Activated naive CD8-positive, alpha-beta T cell treated with anti-CD3 and anti-CD28 coated beads, Interleukin-2, amount 10 ng/mL, durations not matched to agents 7 days and 5 days (primary cell): ENCODE measurements at regions not wholly inside any gene's neighbourhood (a gene's known extent, or its start where the extent isn't known, plus 50 kb on each side); places are given as distances from the start of the nearest gene placed in this dataset.

ENCODE experiments used
- ATAC-seq: fragments of 150-1000 bp; cut with Tn5 transposase; one replicate; pipeline ENCODE4 v1.10.0; 2021; ENCODE audit warnings: low read depth, moderate library complexity
- POLR2A ChIA-PET: fragments of 350-600 bp; sonication (Branson Sonifier 250); formaldehyde crosslinking; loops from one replicate; lab custom pipeline; 2021; ENCODE audit warnings: antibody characterized with exemption; lab: Charles Lee
- DNase-seq: peaks from one replicate; pipeline ENCODE4 v3.0.0; 2021
- H3K27ac Mint-ChIP-seq: one replicate; pipeline ENCODE4 v1.8.0; 2022; ENCODE audit warnings: mild to moderate bottlenecking, mixed read lengths
- H3K27me3 Mint-ChIP-seq: one replicate; pipeline ENCODE4 v1.8.0; 2022; ENCODE audit warnings: mild to moderate bottlenecking, moderate library complexity, mixed read lengths
- H3K36me3 Mint-ChIP-seq: one replicate; pipeline ENCODE4 v1.8.0; 2021; ENCODE audit warnings: mild to moderate bottlenecking, mixed read lengths
- H3K4me1 Mint-ChIP-seq: one replicate; pipeline ENCODE4 v1.8.0; 2021; ENCODE audit warnings: mixed read lengths
- H3K4me3 Mint-ChIP-seq: one replicate; pipeline ENCODE4 v1.8.0; 2022; ENCODE audit warnings: mild to moderate bottlenecking, moderate library complexity, mixed read lengths
- H3K9me3 Mint-ChIP-seq: one replicate; pipeline ENCODE4 v1.8.0; 2021; ENCODE audit warnings: mixed read lengths

- no peaks in the 10 kb centered on the region for H3K4me1 Mint-ChIP-seq
- no peak overlapping the region for H3K27ac Mint-ChIP-seq
- no peaks in the 10 kb centered on the region for H3K27me3 Mint-ChIP-seq
- no peaks in the 10 kb centered on the region for H3K36me3 Mint-ChIP-seq
- peaks cover 6% of the 10 kb centered on the region for H3K9me3 Mint-ChIP-seq
- H3K4me3 Mint-ChIP-seq: no peak overlapping the region
- POLR2A ChIA-PET: no interaction called here
- DNase-seq: no peak
- ATAC-seq: no peak
Measured at GRCh38 chr1:106814418-106814817, 242.1 kb upstream of the PRMT6 start.

- Mint-ChIP-seq H3K4me3 (no peak overlapping the region), H3K9me3 (peaks cover 1% of the 10 kb centered on the region), H3K36me3 (no peaks in the 10 kb centered on the region), H3K27ac (no peak overlapping the region), H3K27me3 (no peaks in the 10 kb centered on the region), H3K4me1 (no peaks in the 10 kb centered on the region)
- POLR2A ChIA-PET: no interaction called here
- no peak for ATAC-seq
- DNase-seq: no peak
Measured at GRCh38 chr1:106817575-106817974, 238.9 kb upstream of the PRMT6 start.

- POLR2A ChIA-PET: no interaction called here
- no peak for ATAC-seq
- no peak overlapping the region for H3K27ac Mint-ChIP-seq
- DNase-seq: no peak
- no peaks in the 10 kb centered on the region for H3K4me1 Mint-ChIP-seq
- H3K36me3 Mint-ChIP-seq: no peaks in the 10 kb centered on the region
- no peak overlapping the region for H3K4me3 Mint-ChIP-seq
- H3K9me3 Mint-ChIP-seq: peaks cover 3% of the 10 kb centered on the region
- no peaks in the 10 kb centered on the region for H3K27me3 Mint-ChIP-seq
Measured at GRCh38 chr1:106831511-106831910, 225.0 kb upstream of the PRMT6 start.

- no peak overlapping the region for H3K4me3 Mint-ChIP-seq
- H3K36me3 Mint-ChIP-seq: no peaks in the 10 kb centered on the region
- no peaks in the 10 kb centered on the region for H3K27me3 Mint-ChIP-seq
- ATAC-seq (no peak), DNase-seq (no peak)
- POLR2A ChIA-PET: no interaction called here
- no peaks in the 10 kb centered on the region for H3K4me1 Mint-ChIP-seq
- no peak overlapping the region for H3K27ac Mint-ChIP-seq
- no peaks in the 10 kb centered on the region for H3K9me3 Mint-ChIP-seq
Measured at GRCh38 chr1:106836708-106837107, 219.8 kb upstream of the PRMT6 start.

- no peak overlapping the region for H3K27ac Mint-ChIP-seq
- H3K9me3 Mint-ChIP-seq: peaks cover 1% of the 10 kb centered on the region
- no peak overlapping the region for H3K4me3 Mint-ChIP-seq
- ATAC-seq: no peak
- no peaks in the 10 kb centered on the region for H3K4me1 Mint-ChIP-seq
- DNase-seq: no peak
- POLR2A ChIA-PET: no interaction called here
- no peaks in the 10 kb centered on the region for H3K27me3 Mint-ChIP-seq
- H3K36me3 Mint-ChIP-seq: no peaks in the 10 kb centered on the region
Measured at GRCh38 chr1:106843518-106843917, 213.0 kb upstream of the PRMT6 start.

GRCh38 chr1:106846656-106847055 is 209.8 kb upstream of the PRMT6 start:
- POLR2A ChIA-PET: no interaction called here
- H3K27ac Mint-ChIP-seq: no peak overlapping the region
- no peaks in the 10 kb centered on the region for H3K27me3 Mint-ChIP-seq
- no peaks in the 10 kb centered on the region for H3K4me1 Mint-ChIP-seq
- H3K36me3 Mint-ChIP-seq: no peaks in the 10 kb centered on the region
- peaks cover 2% of the 10 kb centered on the region for H3K9me3 Mint-ChIP-seq
- no peak for DNase-seq
- H3K4me3 Mint-ChIP-seq: no peak overlapping the region
- ATAC-seq: no peak

- DNase-seq (no peak), ATAC-seq (no peak)
- Mint-ChIP-seq H3K27me3 (no peaks in the 10 kb centered on the region), H3K4me1 (no peaks in the 10 kb centered on the region), H3K27ac (no peak overlapping the region), H3K9me3 (peaks cover 2% of the 10 kb centered on the region), H3K36me3 (no peaks in the 10 kb centered on the region), H3K4me3 (no peak overlapping the region)
- POLR2A ChIA-PET: no interaction called here
Measured at GRCh38 chr1:106861110-106861509, 195.4 kb upstream of the PRMT6 start.

GRCh38 chr1:106868828-106869227 is 187.6 kb upstream of the PRMT6 start:
- Mint-ChIP-seq H3K27ac (no peak overlapping the region), H3K27me3 (no peaks in the 10 kb centered on the region), H3K36me3 (no peaks in the 10 kb centered on the region), H3K4me3 (no peak overlapping the region), H3K9me3 (peaks cover 8% of the 10 kb centered on the region), H3K4me1 (no peaks in the 10 kb centered on the region)
- POLR2A ChIA-PET: no interaction called here
- no peak for DNase-seq
- ATAC-seq: no peak

- DNase-seq (no peak), ATAC-seq (no peak)
- H3K27ac Mint-ChIP-seq: no peak overlapping the region
- POLR2A ChIA-PET: no interaction called here
- H3K9me3 Mint-ChIP-seq: peaks cover 6% of the 10 kb centered on the region
- no peaks in the 10 kb centered on the region for H3K27me3 Mint-ChIP-seq
- no peak overlapping the region for H3K4me3 Mint-ChIP-seq
- no peaks in the 10 kb centered on the region for H3K36me3 Mint-ChIP-seq
- H3K4me1 Mint-ChIP-seq: no peaks in the 10 kb centered on the region
Measured at GRCh38 chr1:106875622-106876021, 180.9 kb upstream of the PRMT6 start.

GRCh38 chr1:106876384-106876783 is 180.1 kb upstream of the PRMT6 start:
- H3K36me3 Mint-ChIP-seq: no peaks in the 10 kb centered on the region
- DNase-seq (no peak), ATAC-seq (no peak)
- no peak overlapping the region for H3K27ac Mint-ChIP-seq
- H3K9me3 Mint-ChIP-seq: peaks cover 6% of the 10 kb centered on the region
- POLR2A ChIA-PET: no interaction called here
- no peaks in the 10 kb centered on the region for H3K4me1 Mint-ChIP-seq
- no peaks in the 10 kb centered on the region for H3K27me3 Mint-ChIP-seq
- no peak overlapping the region for H3K4me3 Mint-ChIP-seq

GRCh38 chr1:106879538-106879937 is 176.9 kb upstream of the PRMT6 start:
- H3K27ac Mint-ChIP-seq: no peak overlapping the region
- POLR2A ChIA-PET: no interaction called here
- peaks cover 2% of the 10 kb centered on the region for H3K9me3 Mint-ChIP-seq
- DNase-seq (no peak), ATAC-seq (no peak)
- no peak overlapping the region for H3K4me3 Mint-ChIP-seq
- H3K4me1 Mint-ChIP-seq: no peaks in the 10 kb centered on the region
- H3K36me3 Mint-ChIP-seq: no peaks in the 10 kb centered on the region
- no peaks in the 10 kb centered on the region for H3K27me3 Mint-ChIP-seq

GRCh38 chr1:106880226-106880625 is 176.2 kb upstream of the PRMT6 start:
- no peaks in the 10 kb centered on the region for H3K36me3 Mint-ChIP-seq
- no peak overlapping the region for H3K27ac Mint-ChIP-seq
- no peaks in the 10 kb centered on the region for H3K4me1 Mint-ChIP-seq
- H3K9me3 Mint-ChIP-seq: peaks cover 2% of the 10 kb centered on the region
- H3K4me3 Mint-ChIP-seq: no peak overlapping the region
- no peaks in the 10 kb centered on the region for H3K27me3 Mint-ChIP-seq
- DNase-seq (no peak), ATAC-seq (no peak)
- POLR2A ChIA-PET: no interaction called here

- no peaks in the 10 kb centered on the region for H3K36me3 Mint-ChIP-seq
- DNase-seq (no peak), ATAC-seq (no peak)
- H3K4me3 Mint-ChIP-seq: no peak overlapping the region
- POLR2A ChIA-PET: no interaction called here
- no peaks in the 10 kb centered on the region for H3K9me3 Mint-ChIP-seq
- H3K27ac Mint-ChIP-seq: no peak overlapping the region
- no peaks in the 10 kb centered on the region for H3K4me1 Mint-ChIP-seq
- no peaks in the 10 kb centered on the region for H3K27me3 Mint-ChIP-seq
Measured at GRCh38 chr1:106883208-106883607, 173.3 kb upstream of the PRMT6 start.

- H3K9me3 Mint-ChIP-seq: no peaks in the 10 kb centered on the region
- H3K4me3 Mint-ChIP-seq: no peak overlapping the region
- no peak overlapping the region for H3K27ac Mint-ChIP-seq
- no peak for ATAC-seq
- DNase-seq: no peak
- no peaks in the 10 kb centered on the region for H3K27me3 Mint-ChIP-seq
- POLR2A ChIA-PET: no interaction called here
- H3K36me3 Mint-ChIP-seq: no peaks in the 10 kb centered on the region
- H3K4me1 Mint-ChIP-seq: no peaks in the 10 kb centered on the region
Measured at GRCh38 chr1:106889059-106889458, 167.4 kb upstream of the PRMT6 start.

- POLR2A ChIA-PET: no interaction called here
- H3K27ac Mint-ChIP-seq: no peak overlapping the region
- DNase-seq (no peak), ATAC-seq (no peak)
- H3K9me3 Mint-ChIP-seq: no peaks in the 10 kb centered on the region
- H3K27me3 Mint-ChIP-seq: no peaks in the 10 kb centered on the region
- no peaks in the 10 kb centered on the region for H3K36me3 Mint-ChIP-seq
- no peak overlapping the region for H3K4me3 Mint-ChIP-seq
- H3K4me1 Mint-ChIP-seq: no peaks in the 10 kb centered on the region
Measured at GRCh38 chr1:106889583-106889982, 166.9 kb upstream of the PRMT6 start.
